Lower leg skin (tissue), 4 donors: ENCODE measurements at regions not wholly inside any gene's neighbourhood (a gene's known extent, or its start where the extent isn't known, plus 50 kb on each side); places are given as distances from the start of the nearest gene placed in this dataset.

Experiments used
- DNase-seq, 2 donors: peaks; one replicate each; pipeline ENCODE4 v3.0.0-alpha.2; 2019; ENCODE audit warnings: low spot score in 2 of 2
- H3K4me3 ChIP-seq: fragments of 200-600 bp; sonication (generic); 2 replicates; pipeline ENCODE4 v1.5.1; 2017; ENCODE audit warnings: mild to moderate bottlenecking, low read depth; ENCODE audit not compliant: poor library complexity, severe bottlenecking
- POLR2A ChIP-seq, 2 donors: fragments of 450-650 bp; IDR thresholded peaks; one replicate each; pipeline ENCODE4 v1.6.1; 2016 to 2017; ENCODE audit warnings: antibody characterized with exemption in 2 of 2, mild to moderate bottlenecking in 1 of 2, moderate library complexity in 1 of 2
- WGBS, 2 donors: methylation state at CpG; one replicate each; pipeline ENCODE4 v1.1.5; 2018; 5-methylcytosine and 5-hydroxymethylcytosine counted together
- intact Hi-C: fragments of 100-400 bp; cut with DNase I; formaldehyde crosslinking; loops from one replicate; pipeline ENCODE4 v1.15.0; 2023; ENCODE audit warnings: low total_unique reads
- TF ChIP-seq, protein P1 (sequence below), 3 donors: fragments of 450-650 bp; IDR thresholded peaks; one replicate each; pipeline ENCODE4 v1.5.1; 2016; ENCODE audit warnings: antibody characterized with exemption in 3 of 3, mild to moderate bottlenecking in 3 of 3, moderate library complexity in 2 of 3

DNA sequence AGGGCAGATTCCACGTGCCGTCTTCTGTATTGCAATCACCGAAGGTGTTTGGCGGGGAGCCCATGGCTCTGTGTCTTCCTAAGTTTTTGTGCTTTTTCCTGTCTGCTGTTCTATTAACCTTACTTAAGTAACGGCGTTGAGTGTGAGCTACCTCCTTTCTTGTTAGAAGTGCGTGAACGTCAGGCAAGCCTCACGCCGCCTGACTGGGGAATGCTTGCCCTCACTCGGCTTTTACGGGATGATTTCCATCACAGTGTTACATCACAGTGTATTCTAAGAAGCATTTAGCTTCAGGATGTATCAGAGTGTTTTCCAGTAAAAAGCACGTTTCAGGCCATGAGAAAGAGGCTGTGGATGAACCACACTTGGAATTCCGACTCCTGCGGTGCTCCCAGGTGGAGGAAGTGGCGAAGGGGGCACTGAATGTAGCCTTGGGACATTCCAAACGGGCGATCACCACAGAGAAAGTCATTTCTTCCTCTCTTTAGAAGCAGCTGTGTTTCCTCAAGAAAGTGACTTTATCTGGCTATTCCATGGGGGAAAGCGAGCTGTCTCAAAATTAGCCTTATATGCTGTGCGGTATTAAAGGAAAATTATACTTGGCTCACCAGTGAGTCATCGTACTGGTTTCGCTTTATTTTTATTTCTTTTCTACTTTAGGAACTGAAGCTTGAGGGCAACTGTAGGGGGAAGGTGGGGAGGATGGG, 290.7 kb downstream of the KLF6 start:
- TF ChIP-seq POLR2A (IDR thresholded peaks at IDR 0.05): no peak
- TF ChIP-seq, protein P1, sequence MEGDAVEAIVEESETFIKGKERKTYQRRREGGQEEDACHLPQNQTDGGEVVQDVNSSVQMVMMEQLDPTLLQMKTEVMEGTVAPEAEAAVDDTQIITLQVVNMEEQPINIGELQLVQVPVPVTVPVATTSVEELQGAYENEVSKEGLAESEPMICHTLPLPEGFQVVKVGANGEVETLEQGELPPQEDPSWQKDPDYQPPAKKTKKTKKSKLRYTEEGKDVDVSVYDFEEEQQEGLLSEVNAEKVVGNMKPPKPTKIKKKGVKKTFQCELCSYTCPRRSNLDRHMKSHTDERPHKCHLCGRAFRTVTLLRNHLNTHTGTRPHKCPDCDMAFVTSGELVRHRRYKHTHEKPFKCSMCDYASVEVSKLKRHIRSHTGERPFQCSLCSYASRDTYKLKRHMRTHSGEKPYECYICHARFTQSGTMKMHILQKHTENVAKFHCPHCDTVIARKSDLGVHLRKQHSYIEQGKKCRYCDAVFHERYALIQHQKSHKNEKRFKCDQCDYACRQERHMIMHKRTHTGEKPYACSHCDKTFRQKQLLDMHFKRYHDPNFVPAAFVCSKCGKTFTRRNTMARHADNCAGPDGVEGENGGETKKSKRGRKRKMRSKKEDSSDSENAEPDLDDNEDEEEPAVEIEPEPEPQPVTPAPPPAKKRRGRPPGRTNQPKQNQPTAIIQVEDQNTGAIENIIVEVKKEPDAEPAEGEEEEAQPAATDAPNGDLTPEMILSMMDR (IDR thresholded peaks at IDR 0.05): no peak
- DNase-seq: peak in 1 of 2 donors; percentile 10
- H3K4me3 ChIP-seq: no peak overlapping the region
- 82 to 87% methylated on average over 22 of the region's 22 CpGs for WGBS, 2 donors
- intact Hi-C loops: no loop called here

DNA sequence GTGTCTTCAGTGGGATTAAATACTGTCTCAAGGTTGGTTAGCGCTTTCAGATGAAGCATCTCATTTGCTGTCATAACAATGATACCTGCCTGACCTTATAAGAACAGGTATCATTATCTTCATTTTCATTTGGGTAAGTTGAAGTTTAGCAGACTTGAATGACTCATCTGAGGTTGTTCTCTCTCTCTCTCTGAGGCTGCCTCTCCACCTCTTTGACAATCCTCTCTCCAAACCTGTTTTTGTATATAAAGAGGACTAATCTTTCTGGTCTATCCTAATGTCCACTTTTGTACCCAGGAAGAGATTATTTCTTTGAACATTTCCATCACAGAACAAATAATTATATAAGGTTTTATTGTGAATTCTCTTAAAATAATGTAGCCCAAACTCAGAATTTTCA, 291.4 kb downstream of the KLF6 start:
- TF ChIP-seq, protein P1 (IDR thresholded peaks at IDR 0.05): no peak
- TF ChIP-seq POLR2A (IDR thresholded peaks at IDR 0.05): no peak
- intact Hi-C loops: no loop called here
- no peak overlapping the region for H3K4me3 ChIP-seq
- 40 to 100% methylated on average over 1 of the region's 1 CpG for WGBS, 2 donors
- no peak for DNase-seq

DNA sequence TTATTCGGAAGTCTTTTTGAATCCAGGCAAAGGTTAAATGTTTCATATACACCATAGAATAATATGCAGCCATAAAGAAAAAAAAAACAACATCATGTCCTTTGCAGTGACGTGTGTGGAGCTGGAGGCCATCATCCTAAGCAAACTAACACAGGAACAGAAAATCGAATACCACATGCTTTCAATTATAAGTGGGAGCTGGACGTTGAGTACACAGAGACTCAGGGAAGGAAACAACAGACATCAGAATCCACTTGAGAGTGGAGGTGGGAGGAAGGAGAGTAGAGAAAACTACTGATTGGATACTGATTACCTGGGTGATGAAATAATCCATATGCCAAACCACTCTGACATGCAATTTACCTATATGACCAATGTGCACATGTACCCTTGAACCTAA, 293.4 kb downstream of the KLF6 start:
- 69 to 73% methylated on average over 4 of the region's 4 CpGs for WGBS, 2 donors
- intact Hi-C loops: no loop called here
- no peak for TF ChIP-seq POLR2A (IDR thresholded peaks at IDR 0.05)
- TF ChIP-seq, protein P1 (IDR thresholded peaks at IDR 0.05): no peak
- H3K4me3 ChIP-seq: no peak overlapping the region
- no peak for DNase-seq

DNA sequence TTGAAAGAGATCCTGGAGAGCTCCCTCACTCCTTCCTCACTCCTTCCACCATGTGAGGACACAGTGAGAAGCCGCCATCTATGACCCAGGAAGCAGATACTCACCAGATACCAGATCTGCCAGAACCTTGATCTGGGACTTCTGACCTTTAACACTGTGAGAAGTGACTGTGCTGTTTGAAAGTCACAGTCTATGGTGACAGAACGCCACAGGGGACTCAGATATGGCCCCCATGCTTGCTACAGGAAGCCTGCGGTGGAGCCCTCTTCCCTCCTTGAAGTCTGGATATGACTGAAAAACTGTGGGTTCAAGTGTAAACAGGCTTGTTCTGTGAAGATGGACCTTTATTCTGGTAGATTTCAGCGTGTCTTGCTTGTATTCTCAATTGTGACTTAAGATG, 297.8 kb downstream of the KLF6 start:
- 68 to 86% methylated on average over 4 of the region's 4 CpGs for WGBS, 2 donors
- intact Hi-C loops: loop anchor here (5.0 kb wide), 1 partner anchor 290 kb away; no protein-coding TSS in a partner anchor
- DNase-seq: no peak

DNA sequence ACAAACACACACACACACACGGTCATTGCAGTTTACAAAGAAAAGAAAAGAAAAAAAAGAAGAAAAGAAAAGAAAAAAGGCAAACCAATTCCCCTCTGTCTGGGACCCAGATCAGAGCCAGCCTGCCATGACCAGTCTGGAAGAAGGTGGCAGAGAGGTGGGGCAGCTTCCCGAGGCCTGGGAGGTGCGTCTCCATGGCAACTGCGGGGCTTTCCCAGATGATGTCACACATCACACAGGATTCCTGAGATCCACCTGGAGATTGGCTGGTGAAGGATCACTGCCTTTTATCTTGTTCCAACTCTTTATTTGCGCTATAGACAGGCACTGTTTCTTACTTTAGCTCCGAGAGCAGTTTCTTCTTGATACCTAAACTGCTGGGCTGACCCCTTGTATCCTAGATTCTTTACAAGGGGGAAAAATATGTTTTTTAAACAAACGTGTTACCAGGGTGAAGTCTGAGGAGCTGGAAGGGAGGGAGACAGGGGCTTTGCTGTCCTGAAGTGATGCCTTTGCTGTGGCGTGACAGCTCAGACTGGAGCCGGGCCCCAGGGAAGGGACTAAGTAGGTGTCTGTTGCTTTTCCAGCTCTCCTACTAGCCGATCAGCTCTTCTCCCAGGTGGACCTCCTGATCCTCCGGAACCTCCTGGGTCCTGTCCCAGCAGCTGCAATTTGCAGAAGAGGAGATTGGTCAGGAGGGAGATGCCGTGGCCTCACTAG, 298.5 kb downstream of the KLF6 start:
- DNase-seq: peak in 1 of 2 donors; percentile 80
- H3K4me3 ChIP-seq: no peak overlapping the region
- WGBS, 2 donors: 52 to 56% methylated on average over 12 of the region's 12 CpGs
- intact Hi-C loops: loop anchor here (5.0 kb wide), 1 partner anchor 291 kb away; no protein-coding TSS in a partner anchor
- TF ChIP-seq, protein P1 (IDR thresholded peaks at IDR 0.05): no peak
- TF ChIP-seq POLR2A (IDR thresholded peaks at IDR 0.05): no peak

More for the DNA sequence above, 297.8 kb downstream of the KLF6 start:
- H3K4me3 ChIP-seq: no peak overlapping the region
- TF ChIP-seq, protein P1 (IDR thresholded peaks at IDR 0.05): no peak
- no peak for TF ChIP-seq POLR2A (IDR thresholded peaks at IDR 0.05)
